SH-SY5Y (cell line): ENCODE measurements at regions not wholly inside any gene's neighbourhood (a gene's known extent, or its start where the extent isn't known, plus 50 kb on each side); places are given as distances from the start of the nearest gene placed in this dataset.

ENCODE experiments used
- GATA2 ChIP-seq: IDR thresholded peaks from 2 replicates; pipeline ENCODE4 v1.6.1; 2011; ENCODE audit warnings: mild to moderate bottlenecking, low read depth, low read length
- GATA3 ChIP-seq: IDR thresholded peaks from 2 replicates; pipeline ENCODE4 v1.6.1; 2011; ENCODE audit warnings: low read depth, mild to moderate bottlenecking, low read length, moderate library complexity

DNA sequence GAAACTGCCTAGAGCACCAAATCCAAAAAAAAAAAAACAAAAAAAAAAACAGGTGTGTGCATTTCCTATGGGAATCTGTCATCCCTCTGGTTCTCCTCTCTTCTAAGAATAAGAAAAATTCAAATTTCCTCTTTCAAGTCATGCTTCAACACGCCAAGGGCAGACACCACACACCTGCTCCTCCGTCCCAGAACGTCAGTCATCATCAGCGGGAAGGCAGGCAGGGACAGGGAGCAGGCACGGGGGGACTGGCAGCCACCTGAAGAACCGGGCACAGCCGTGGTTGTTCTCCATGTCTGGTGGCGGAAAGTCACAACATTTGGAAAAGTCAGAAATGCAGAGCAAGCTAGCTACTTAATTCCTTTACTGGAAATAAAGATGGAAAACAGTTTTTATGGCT is 214.8 kb downstream of the IKZF2 start:
- TF ChIP-seq GATA3 (no peak), GATA2 (no peak)
